ENCODE measurements at regions not wholly inside any gene's neighbourhood (a gene's known extent, or its start where the extent isn't known, plus 50 kb on each side); places are given as distances from the start of the nearest gene placed in this dataset.
A peak's percentile ranks its signal among the peaks of the same experiment; 100 is the strongest.

GRCh38 chr2:190783513-190784263, 96.9 kb upstream of the GLS start:
- DNase-seq (ENCODE audit: low spot score), result no peak

GRCh38 chr2:190785334-190785733, 95.3 kb upstream of the GLS start:
- DNase-seq (ENCODE audit: low spot score), result no peak

GRCh38 chr2:190786404-190787166, 94.0 kb upstream of the GLS start:
- no peak for DNase-seq (ENCODE audit: low spot score)

DNA sequence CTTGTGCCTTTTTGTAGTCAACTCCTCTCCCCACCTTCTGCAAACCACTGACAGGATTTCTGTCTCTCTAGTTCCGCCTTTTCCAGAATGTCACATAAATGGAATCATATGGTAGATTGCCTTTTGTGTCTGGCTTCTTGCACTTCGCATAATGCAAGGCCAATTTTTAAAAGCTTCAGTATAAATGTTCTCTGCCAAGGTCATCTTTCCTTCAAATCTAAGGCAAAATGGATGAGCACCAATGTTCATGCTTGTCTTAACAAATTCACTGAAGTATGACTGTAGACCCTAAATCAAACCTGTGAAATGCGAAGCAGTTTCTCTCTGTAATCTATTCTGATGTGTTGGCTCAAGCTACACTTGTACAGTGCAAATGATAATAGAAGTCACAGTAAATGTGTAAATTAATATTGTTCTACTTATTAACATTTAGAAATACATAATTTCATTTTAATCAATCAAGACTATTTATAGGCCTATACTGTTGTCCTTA, 92.8 kb upstream of the GLS start:
- DNase-seq (ENCODE audit: low spot score), result no peak

DNA sequence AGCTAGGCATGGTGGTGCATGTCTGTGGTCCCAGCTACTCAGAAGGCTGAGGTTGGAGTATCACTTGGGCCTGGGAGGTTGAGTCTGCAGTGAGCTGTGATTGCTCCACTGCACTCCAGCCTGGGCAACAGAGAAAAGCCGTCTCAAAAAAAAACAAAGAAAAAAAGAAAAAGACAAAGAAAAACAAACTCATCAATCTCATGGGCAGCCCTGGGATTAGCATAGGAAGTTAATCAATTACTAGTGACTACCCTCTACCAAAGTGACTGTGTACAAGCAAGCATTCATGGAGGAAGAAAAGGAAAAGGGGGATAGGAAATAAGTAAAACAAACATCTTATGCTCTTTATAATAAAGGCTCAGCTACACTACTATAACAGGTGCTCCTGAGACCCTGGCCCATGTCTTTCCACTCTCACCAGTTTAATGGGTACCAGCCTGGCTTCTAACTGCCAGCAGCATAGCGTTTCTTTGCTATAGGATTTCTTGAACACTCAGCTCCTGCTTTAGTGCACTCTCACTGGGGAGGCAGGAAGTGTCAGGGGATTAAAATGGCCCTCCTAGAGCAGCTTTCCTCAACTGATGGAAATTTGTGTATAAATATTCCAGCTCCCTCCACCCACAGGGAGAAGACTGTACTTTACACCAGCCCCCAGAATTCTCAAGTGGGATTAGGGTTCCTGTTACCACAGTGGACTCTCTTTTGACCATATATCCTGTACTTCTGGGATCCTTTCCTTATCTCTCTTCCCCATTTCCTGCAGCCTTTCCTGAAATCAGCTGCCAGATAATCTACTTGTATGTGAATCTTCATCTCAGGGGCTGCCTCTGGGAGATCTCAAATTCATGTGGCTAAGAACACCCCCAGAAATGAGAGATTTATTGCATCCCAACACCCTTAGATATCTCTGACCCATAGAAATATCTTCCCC, 91.3 kb upstream of the GLS start:
- DNase-seq (ENCODE audit: low spot score), result no peak

DNA sequence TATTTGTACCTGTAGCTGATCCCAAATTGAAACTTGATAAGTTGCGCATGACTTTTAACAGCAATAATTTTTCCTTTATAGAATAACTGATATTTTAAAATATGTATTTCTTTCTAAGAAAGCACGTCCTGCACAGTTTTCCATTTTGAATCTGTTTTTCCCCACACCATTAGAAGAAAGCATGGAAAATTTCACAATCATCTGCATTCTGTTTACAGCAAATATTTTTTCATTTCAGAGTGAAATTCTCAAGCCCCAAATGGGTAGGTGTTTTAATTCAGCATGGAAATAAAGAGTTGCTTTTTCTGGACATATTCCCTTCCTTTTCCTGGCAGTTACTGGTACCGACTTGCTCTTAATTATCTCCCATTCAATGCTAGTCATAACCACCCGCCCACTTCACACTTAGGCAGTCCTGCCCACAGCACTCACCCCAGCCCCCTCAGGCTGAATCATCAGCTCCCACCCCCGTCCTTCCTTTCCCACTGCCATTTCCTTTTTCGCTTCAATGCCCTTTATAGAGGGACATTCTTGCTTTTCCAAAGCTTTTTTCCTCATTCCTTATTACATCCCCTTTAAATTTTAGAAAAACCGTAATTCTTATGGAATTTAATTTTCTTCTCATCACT, 89.2 kb upstream of the GLS start:
- peak; percentile 32 for DNase-seq (ENCODE audit: low spot score)

DNA sequence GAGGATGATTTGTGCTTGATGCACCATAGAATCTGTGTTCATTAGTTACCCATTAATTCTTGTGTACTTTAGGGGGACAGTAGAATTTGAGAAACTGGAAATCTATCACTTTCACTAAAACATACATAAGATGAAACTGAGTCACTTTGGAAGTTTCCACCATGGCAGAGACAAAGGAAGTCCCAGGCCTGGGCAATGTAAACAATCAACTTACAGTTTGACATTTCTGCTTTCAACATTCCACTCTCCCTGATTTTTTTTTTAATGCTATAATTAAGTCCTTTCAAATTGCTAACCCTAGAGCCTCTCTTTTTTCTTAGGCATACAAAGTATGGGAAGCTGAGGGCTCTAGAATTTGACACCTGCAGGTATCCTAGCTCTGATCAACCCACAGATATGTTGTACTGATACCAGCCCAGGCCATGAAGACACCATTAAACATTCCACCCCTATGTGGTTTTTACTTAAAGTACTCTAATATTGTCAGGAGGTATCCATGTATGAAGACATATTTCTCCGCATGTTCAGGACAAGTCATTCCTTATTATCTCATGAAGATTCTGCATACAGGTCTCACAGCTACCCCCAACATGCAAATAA, 88.5 kb upstream of the GLS start:
- no peak for DNase-seq (ENCODE audit: low spot score)

DNA sequence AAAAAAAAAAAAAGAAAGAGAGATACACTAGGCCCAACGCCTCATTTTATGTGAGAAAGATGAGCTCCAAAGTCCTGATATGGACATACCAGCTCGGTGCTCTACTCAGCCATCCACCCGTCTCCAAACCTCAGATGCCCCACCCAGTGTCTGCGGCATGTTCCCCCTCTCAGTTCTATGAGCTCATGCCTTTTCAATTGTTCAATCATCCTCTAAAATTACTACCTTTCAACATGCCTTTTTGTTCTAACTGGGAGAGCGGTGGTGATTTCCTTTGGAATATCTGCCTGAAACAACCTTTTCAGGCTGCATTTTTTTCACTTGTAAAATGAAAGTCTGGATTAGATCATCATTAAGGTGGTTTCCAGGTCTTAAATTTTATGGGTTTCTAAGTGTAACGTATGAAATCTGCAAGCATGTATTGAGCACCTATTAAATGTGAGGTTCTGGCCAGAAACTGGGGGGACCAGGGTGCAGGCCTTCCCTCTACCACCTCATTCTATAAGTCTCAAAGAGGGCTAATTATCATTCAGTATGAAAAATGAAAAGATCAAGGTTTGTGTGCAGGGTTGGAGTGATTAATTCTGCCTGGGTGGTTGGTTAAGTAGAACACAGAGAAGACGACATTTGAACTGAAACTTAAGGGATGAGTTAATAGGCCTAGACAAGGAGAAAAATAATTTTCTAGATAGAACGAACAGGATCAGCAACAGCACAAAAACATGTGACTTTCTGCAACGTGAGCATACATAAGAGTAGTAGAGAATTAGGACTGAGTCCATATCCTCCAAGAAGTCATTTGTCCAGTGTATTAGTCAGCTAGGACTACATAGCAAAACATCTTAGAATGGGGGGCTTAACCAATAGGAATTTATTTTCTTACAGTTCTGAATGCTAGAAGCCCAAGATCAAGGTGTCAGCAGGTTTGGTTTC, 87.4 kb upstream of the GLS start:
- DNase-seq (ENCODE audit: low spot score), result no peak

DNA sequence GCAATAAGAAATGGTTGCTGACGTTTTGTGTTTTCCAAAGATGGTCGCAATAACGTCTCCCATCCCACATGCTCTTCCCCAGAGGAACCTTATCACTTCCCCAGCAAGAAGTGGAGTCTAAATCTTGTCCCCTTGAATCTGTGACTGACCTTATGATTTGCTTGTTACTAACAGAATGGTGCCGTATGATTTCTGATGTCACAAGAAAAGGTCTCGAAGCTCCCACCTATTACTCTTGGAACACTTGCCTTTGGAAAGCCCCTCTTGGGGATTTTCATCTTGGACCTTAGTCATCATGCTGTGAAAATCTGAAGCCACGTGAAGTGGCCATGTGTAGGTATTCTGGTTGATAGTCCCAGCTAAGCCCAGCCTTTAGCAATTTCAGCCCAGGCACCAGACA, 86.2 kb upstream of the GLS start:
- DNase-seq (ENCODE audit: low spot score), result no peak

GRCh38 chr2:190794790-190795189, 85.8 kb upstream of the GLS start:
- no peak for DNase-seq (ENCODE audit: low spot score)

- no peak for DNase-seq (ENCODE audit: low spot score)
These were observed 84.9 kb upstream of the GLS start for GRCh38 chr2:190795686-190796085.

DNA sequence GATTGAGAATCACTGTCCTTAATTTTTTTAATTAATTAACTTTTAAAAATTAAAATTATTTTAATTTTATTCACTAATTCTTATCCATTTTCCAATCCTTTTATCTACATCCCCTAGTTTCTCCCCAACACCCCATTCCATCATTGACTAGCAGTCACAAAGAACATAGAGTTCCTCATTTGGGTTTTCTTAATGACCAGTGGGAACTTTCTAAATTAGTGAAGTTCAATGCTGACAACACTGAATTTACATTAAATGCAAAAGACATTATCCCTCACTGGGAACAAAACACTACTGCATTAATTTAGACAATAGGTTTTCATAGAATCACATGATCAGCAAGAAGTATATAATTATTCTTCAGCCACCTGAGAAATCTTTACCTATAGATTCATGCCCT, 80.6 kb upstream of the GLS start:
- no peak for DNase-seq (ENCODE audit: low spot score)

DNA sequence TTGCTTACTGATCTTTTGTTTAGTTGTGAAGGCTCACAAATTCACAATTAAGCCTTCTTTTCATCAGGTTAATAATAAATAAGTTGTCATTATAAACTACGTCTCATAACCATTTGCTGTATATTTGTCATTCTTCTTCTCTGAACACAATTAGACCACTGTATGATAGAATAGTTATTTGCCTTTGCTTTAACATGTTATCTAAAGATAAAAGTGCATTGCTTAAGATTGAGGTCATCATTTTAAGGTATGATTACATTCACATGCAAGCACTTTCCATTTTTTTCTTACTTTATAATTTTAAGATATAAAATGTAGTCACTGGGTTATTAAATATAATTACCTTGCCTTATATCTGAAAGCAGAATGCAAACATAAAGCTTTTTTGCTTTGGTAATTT, 80.1 kb upstream of the GLS start:
- DNase-seq (ENCODE audit: low spot score), result no peak

DNA sequence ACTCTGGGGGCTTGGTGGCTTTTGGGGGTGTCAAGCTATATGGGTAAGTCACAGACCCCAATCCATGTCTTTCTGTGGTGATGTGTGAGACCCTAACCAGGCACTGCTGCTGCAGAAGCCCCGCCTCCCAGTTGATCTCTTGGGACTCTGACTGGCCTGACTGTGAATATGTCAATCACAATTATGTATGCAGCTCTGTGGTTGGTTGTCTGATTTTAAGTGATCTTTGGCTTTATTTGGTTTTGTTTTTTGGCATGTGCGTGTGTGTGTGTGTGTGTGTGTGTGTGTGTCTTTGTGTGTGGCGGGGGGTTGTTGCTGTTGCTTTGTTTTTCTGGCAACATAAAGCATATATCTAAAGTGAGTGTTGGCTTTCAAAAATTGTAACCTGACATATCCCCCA, 78.5 kb upstream of the GLS start:
- no peak for DNase-seq (ENCODE audit: low spot score)

GRCh38 chr2:190802626-190803209, 77.9 kb upstream of the GLS start:
- DNase-seq (ENCODE audit: low spot score), result no peak

DNA sequence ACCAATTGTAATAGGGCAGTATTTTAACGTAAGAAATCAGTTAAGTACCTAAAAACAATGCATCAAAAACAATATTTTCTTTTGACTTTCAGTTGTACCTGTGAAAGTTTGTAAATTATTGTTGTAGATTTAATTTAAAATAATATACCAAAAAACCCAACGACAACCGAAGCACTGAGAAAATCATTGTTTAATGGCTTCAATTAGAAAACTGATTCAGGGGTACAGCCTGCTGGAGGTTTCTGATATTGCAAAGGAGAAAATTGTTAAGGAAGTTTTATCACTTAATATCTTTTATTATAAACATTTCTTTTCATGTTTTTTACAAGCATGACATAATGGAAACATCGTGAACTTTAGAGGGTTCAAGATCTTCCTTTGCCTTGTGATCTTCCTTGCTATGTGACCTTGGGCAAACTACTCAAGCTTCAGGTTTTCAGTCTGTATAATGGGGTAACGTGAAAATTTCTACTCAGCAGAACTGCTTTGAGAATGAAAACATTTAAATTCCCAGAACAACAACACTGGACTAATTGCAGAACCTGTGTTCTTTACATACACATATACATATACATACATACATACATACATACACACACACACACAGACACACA, 76.3 kb upstream of the GLS start:
- DNase-seq (ENCODE audit: low spot score), result no peak

DNA sequence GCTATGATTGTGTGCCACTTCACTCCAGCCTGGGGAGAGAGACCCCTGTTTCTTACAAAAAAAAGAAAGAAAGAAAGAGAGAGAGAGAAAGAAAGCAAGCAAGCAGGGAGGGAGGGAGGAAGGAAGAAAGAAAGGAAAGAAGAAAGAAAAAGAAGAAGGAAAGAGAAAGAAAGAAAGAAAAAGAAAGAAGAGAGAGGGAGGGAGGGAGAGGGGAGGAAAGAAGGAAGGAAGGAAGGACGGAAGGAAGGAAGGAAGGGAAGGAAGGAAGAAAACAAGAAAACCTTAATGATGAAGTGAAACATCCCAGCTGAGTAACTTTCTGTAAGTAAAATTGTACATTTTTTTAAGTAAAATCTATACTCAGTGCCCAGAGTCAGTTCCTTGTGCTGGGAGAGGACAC, 75.5 kb upstream of the GLS start:
- DNase-seq (ENCODE audit: low spot score), result no peak

DNA sequence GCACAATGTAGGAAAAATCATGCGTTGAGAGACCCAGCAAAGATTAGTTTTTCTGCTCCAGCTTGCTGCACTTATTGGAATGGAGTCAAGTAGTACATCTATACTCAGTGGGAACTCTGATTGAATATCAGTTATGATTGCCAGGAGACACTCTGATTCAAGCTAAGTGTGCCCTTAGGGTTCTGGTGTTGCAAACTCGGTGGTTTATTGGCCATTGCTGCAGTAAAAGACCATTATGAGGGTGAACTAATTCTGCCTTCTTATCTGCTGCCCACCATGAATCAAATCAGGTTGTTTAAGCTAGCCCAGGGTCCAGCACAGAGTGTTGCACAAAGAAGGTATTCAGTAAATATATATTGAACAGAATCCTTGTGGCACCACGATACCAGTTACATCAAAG, 74.8 kb upstream of the GLS start:
- no peak for DNase-seq (ENCODE audit: low spot score)

DNA sequence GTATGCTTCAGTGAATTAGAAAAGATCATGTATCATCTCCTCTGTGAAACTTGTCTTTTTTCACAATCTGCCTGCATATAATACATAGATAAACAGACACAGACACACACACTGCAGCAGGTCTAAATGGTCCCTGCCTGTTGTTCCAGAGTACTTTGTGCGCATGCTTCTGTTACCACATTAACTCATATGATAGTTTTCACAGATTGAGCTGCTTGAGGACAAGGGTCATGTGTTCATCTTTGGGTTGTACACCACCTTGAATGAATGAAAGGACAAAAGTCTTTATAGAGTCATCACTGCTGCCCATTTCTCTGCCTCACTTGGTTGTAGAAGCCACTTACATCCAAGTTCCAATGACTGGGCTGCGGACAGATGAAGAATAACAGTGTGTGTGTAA, 72.7 kb upstream of the GLS start:
- DNase-seq (ENCODE audit: low spot score), result no peak

All from AG08396 (cell line).